ENCODE measurements at regions not wholly inside any gene's neighbourhood (a gene's known extent, or its start where the extent isn't known, plus 50 kb on each side); places are given as distances from the start of the nearest gene placed in this dataset.
"Not testable (repeated sequence)": the region's sequence is repeated elsewhere in the genome, so short reads cannot be mapped to it uniquely, and the experiment has no call there.

DNA sequence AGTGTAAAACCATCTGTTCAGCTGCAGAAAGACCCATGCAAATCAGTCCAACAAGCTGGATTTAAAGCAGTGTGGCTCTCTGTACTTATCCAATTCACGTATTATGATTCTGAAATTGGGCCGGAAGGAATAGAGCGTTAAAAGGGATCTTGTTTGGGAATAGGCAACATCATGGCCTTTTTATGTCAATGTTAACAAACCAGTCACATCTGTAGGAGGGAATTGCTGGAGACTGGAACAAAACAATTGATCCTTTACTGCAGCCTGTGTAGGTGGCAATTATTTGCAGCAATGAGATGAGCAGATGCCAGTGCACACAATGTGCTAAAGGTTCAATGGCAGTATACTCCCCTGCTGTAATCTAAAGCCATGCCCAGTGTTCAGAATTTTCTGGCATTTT, 887.4 kb upstream of the ROBO1 start:
- no peak for DNase-seq (ENCODE audit: low spot score in 2 of 2)

GRCh38 chr3:80649170-80649569, 881.4 kb upstream of the ROBO1 start:
- no peak for DNase-seq (ENCODE audit: low spot score in 2 of 2)
- Histone ChIP-seq H3K27ac (no peak overlapping the region), H3K4me3 (no peak overlapping the region), H3K4me1 (no peaks in the 10 kb centered on the region), H3K9me3 (no peaks in the 10 kb centered on the region), H3K27me3 (no peaks in the 10 kb centered on the region), H3K36me3 (no peaks in the 10 kb centered on the region)
- no peak for TF ChIP-seq POLR2AphosphoS5 (IDR thresholded peaks at IDR 0.05)
- TF ChIP-seq, protein P1, sequence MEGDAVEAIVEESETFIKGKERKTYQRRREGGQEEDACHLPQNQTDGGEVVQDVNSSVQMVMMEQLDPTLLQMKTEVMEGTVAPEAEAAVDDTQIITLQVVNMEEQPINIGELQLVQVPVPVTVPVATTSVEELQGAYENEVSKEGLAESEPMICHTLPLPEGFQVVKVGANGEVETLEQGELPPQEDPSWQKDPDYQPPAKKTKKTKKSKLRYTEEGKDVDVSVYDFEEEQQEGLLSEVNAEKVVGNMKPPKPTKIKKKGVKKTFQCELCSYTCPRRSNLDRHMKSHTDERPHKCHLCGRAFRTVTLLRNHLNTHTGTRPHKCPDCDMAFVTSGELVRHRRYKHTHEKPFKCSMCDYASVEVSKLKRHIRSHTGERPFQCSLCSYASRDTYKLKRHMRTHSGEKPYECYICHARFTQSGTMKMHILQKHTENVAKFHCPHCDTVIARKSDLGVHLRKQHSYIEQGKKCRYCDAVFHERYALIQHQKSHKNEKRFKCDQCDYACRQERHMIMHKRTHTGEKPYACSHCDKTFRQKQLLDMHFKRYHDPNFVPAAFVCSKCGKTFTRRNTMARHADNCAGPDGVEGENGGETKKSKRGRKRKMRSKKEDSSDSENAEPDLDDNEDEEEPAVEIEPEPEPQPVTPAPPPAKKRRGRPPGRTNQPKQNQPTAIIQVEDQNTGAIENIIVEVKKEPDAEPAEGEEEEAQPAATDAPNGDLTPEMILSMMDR (IDR thresholded peaks at IDR 0.05) = no peak
- TF ChIP-seq POLR2A (IDR thresholded peaks at IDR 0.05) = no peak
- TF ChIP-seq EP300 (IDR thresholded peaks at IDR 0.05) = no peak

More for the DNA sequence above, 887.4 kb upstream of the ROBO1 start:
- no peaks in the 10 kb centered on the region for H3K36me3 ChIP-seq
- H3K4me1 ChIP-seq = no peaks in the 10 kb centered on the region
- TF ChIP-seq, protein P1 (IDR thresholded peaks at IDR 0.05) = no peak
- TF ChIP-seq POLR2AphosphoS5 (IDR thresholded peaks at IDR 0.05) (no peak), EP300 (IDR thresholded peaks at IDR 0.05) (no peak), POLR2A (IDR thresholded peaks at IDR 0.05) (no peak)
- no peak overlapping the region for H3K27ac ChIP-seq
- 87% methylated on average over 3 of the region's 3 CpGs for WGBS
- H3K27me3 ChIP-seq = no peaks in the 10 kb centered on the region
- H3K4me3 ChIP-seq = no peak overlapping the region
- H3K9me3 ChIP-seq = no peaks in the 10 kb centered on the region

GRCh38 chr3:80643421-80643820, 875.6 kb upstream of the ROBO1 start:
- DNase-seq (ENCODE audit: low spot score in 2 of 2) = no peak
- Histone ChIP-seq H3K27me3 (no peaks in the 10 kb centered on the region), H3K4me1 (no peaks in the 10 kb centered on the region), H3K36me3 (no peaks in the 10 kb centered on the region), H3K9me3 (no peaks in the 10 kb centered on the region), H3K27ac (no peak overlapping the region), H3K4me3 (no peak overlapping the region)
- TF ChIP-seq POLR2A (IDR thresholded peaks at IDR 0.05) (no peak), EP300 (IDR thresholded peaks at IDR 0.05) (no peak), POLR2AphosphoS5 (IDR thresholded peaks at IDR 0.05) (no peak)
- TF ChIP-seq, protein P1 (IDR thresholded peaks at IDR 0.05) = no peak
- WGBS = 82% methylated on average over 4 of the region's 4 CpGs

DNA sequence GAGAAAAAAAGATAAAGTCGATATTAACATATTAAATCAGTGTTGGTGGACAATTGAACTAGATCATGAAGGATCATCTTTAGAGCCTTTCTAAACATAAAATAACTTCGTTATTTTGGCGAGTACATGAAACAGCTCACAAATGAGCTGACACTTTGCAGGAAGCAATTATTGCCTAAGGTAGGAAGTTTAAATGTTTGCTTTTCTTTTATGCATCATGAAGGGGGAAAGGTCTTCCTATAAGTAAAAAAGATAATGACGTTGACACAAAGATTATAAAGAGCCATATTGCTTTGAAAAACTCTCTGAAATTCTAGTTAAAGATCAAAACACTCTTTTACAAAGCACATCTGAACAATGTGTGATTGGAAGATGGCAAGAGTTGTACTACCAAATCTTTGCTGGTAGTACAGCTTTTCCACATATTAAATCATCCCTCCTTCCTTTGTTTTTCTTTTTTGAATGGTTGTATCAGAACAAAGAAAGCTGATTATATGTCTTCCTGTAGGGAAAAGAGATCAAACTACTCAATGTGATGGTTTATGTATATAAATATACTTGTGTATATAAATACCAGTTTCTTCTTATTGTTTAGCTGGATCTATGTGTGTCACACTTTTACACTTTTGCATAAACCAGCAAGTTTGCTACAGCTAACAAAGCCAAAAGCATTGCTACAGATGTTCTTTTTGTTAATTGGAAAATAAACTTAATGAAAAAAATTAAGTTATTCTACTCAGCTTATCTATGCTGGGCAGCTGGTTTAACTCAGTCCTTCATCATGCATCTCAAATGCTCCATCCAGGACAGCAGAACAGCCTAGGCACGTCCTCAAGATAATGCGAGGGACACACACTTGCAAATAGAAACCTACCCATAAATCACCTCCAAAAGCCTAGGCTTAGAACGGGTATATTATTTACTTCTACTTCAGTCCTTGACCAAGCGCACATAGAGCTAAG, 850.8 kb upstream of the ROBO1 start:
- H3K36me3 ChIP-seq = no peaks in the 10 kb centered on the region
- H3K4me1 ChIP-seq = no peaks in the 10 kb centered on the region
- H3K4me3 ChIP-seq = no peak overlapping the region
- WGBS = 61% methylated on average over 8 of the region's 8 CpGs
- H3K9me3 ChIP-seq = no peaks in the 10 kb centered on the region
- TF ChIP-seq, protein P1 (IDR thresholded peaks at IDR 0.05) = no peak
- no peak for TF ChIP-seq POLR2AphosphoS5 (IDR thresholded peaks at IDR 0.05)
- no peak for TF ChIP-seq EP300 (IDR thresholded peaks at IDR 0.05)
- TF ChIP-seq POLR2A (IDR thresholded peaks at IDR 0.05) = no peak
- H3K27me3 ChIP-seq = no peaks in the 10 kb centered on the region
- no peak overlapping the region for H3K27ac ChIP-seq
- DNase-seq (ENCODE audit: low spot score in 2 of 2) = no peak

- H3K4me3 ChIP-seq = no peak overlapping the region
- H3K27me3 ChIP-seq = no peaks in the 10 kb centered on the region
- H3K9me3 ChIP-seq = no peaks in the 10 kb centered on the region
- TF ChIP-seq POLR2AphosphoS5 (IDR thresholded peaks at IDR 0.05) = no peak
- TF ChIP-seq POLR2A (IDR thresholded peaks at IDR 0.05) = no peak
- TF ChIP-seq, protein P1 (IDR thresholded peaks at IDR 0.05) = no peak
- H3K4me1 ChIP-seq = no peaks in the 10 kb centered on the region
- no peak overlapping the region for H3K27ac ChIP-seq
- no peak for DNase-seq (ENCODE audit: low spot score in 2 of 2)
- no peaks in the 10 kb centered on the region for H3K36me3 ChIP-seq
- WGBS = 54% methylated on average over 2 of the region's 2 CpGs
These were observed 844.6 kb upstream of the ROBO1 start for GRCh38 chr3:80612366-80612765.

DNA sequence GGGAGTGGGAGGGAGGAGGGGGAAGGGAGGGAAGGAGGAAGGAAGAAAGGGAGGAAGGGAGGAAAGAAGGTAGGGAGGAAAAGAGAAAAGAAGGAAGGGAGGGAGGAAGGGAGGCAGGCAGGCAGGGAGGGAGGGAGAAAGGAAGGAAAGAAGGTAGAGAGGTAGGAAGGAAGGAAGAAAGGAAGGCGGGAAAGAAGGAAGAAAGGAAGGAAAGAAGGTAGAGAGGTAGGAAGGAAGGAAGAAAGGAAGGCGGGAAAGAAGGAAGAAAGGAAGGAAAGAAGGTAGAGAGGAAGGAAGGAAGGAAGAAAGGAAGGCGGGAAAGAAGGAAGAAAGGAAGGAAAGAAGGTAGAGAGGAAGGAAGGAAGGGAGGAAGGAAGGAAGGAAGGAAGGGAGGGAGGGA, 840.3 kb upstream of the ROBO1 start:
- not testable (repeated sequence) for H3K27ac ChIP-seq; H3K27me3 ChIP-seq; H3K4me3 ChIP-seq; DNase-seq (ENCODE audit: low spot score in 2 of 2); H3K36me3 ChIP-seq; H3K4me1 ChIP-seq; H3K9me3 ChIP-seq
- WGBS = 83% methylated on average over 3 of the region's 3 CpGs

Data from suprapubic skin (tissue), 4 donors.